Coronary artery (tissue), 2 donors: ENCODE measurements at regions not wholly inside any gene's neighbourhood (a gene's known extent, or its start where the extent isn't known, plus 50 kb on each side); places are given as distances from the start of the nearest gene placed in this dataset.

ENCODE experiments used
- DNase-seq: peaks from one replicate; pipeline ENCODE4 v3.0.0-alpha.2; 2017; ENCODE audit warnings: low spot score
- H3K27ac ChIP-seq, 2 donors: fragments of 200-600 bp; sonication (generic); one replicate each; pipeline ENCODE4 v1.5.1; 2016 to 2019
- H3K4me3 ChIP-seq: fragments of 200-600 bp; sonication (generic); 2 replicates; pipeline ENCODE4 v1.5.1; 2016; ENCODE audit warnings: mild to moderate bottlenecking, moderate library complexity
- TF ChIP-seq, protein P1 (sequence below): fragments of 200-600 bp; sonication (generic); IDR thresholded peaks from one replicate; pipeline ENCODE4 v1.5.1; 2019; ENCODE audit warnings: antibody characterized with exemption

DNA sequence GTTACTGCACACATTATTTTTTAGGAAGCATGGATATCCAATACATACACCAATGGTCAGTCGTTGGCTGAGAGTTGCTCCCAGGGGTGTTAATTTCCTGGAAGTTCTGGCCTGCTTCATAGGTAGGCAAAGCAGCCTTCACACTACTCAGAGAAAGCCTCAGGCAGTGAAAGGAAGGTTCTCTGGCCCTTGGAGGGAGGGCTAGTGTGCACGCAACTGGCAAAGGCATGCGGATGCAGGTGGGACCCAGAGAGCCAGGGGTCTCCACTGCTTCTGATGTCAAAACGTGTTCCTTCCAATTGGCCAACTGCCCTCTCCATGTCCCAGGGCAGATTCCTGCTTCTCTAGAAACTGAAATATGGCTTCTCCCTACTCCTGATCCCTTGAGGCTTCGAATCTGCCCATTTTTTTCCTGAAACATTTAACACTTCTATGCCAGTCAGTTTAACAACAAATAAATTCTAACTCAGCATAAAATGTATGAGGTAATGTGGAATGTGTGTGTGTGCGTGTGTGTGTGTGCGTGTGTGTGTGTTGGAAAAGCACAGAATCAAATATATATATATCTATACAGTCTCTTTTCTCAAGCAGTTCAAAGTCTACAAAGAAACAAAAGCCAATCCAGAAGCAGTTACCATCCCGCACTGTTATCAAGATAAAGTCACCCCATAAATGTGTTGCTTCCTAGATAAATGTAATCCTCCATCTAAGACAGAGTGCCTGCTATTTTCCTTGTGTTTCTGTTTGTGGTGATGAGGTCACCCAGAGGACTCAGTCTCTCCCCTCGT is 94.0 kb upstream of the HIVEP1 start:
- Histone ChIP-seq H3K4me3 (no peak overlapping the region), H3K27ac (no peak overlapping the region)
- DNase-seq, result no peak
- TF ChIP-seq, protein P1, sequence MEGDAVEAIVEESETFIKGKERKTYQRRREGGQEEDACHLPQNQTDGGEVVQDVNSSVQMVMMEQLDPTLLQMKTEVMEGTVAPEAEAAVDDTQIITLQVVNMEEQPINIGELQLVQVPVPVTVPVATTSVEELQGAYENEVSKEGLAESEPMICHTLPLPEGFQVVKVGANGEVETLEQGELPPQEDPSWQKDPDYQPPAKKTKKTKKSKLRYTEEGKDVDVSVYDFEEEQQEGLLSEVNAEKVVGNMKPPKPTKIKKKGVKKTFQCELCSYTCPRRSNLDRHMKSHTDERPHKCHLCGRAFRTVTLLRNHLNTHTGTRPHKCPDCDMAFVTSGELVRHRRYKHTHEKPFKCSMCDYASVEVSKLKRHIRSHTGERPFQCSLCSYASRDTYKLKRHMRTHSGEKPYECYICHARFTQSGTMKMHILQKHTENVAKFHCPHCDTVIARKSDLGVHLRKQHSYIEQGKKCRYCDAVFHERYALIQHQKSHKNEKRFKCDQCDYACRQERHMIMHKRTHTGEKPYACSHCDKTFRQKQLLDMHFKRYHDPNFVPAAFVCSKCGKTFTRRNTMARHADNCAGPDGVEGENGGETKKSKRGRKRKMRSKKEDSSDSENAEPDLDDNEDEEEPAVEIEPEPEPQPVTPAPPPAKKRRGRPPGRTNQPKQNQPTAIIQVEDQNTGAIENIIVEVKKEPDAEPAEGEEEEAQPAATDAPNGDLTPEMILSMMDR, result no peak

DNA sequence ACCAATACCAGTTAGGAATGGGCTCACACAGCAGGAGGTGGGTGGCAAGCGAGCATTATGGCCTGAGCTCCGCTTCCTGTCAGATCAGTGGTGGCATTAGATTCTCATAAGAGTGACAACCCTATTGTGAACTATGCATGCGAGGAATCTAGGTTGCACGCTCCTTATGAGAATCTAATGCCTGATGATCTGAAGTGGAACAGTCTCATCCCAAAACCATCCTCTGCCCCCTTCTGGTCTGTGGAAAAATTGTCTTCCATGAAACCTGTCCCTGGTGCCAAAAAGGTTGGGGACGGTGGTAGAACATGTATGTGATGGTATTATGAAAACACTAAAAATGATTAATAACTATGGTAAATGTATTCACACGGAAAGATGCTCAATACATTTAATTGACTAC is 99.7 kb upstream of the HIVEP1 start:
- Histone ChIP-seq H3K27ac (no peak overlapping the region), H3K4me3 (no peak overlapping the region)
- TF ChIP-seq, protein P1, result no peak
- no peak for DNase-seq

GRCh38 chr6:11911538-11911937 is 100.6 kb upstream of the HIVEP1 start:
- no peak for DNase-seq
- no peak overlapping the region for H3K27ac ChIP-seq
- no peak overlapping the region for H3K4me3 ChIP-seq
- TF ChIP-seq, protein P1, result no peak

DNA sequence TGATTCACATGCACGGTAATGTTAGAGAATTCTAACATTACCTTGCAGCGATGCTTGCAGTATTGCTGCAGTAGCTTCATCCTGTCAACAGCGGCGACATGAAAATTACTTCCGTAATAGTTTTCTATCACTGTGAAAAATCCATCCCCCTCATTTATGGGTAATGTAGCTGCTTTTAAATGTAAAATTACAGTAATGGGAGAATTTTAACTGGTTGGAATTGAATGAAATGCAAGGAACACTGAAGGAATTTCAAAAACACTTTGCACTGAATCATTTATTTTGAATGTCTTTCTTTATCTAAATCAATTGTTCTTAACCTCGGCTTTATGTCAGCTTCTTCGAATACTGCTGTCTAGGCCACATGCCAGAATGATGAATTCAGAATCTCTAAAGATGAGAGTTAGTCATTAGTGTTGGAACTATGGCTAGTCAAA is 102.4 kb upstream of the HIVEP1 start:
- TF ChIP-seq, protein P1, result no peak
- H3K4me3 ChIP-seq, result no peak overlapping the region
- H3K27ac ChIP-seq, result no peak overlapping the region
- no peak for DNase-seq

DNA sequence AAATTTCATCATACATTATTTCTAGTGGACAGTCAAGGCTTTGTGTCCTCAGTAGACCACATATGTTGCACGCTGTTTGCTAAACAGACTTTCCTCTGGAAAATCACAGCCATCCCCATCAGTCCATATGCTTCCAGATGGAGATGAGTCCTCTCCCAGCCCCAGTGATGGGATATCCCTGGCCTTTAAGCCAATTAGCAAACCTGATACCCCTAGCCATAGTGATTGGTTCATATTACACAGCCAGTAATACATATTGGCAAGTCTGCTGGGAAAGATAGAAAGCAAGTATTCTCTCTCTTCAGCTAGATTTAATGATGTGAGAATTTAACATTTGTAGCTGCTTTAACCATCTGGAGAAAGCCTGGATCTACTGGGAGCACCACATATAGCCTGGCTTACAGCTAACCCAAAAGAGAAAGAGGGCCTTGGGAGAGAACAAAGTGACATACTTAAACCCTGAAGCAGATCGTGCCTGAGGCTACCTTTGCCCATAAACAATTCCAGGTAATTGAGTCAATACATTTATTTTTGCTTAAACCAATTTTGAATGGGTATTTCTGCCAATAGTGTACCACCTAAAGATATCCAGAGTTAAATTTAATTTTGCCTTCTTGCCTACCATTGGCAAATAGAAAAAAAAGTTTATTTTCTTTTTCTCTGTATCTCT is 103.5 kb upstream of the HIVEP1 start:
- TF ChIP-seq, protein P1, result no peak
- Histone ChIP-seq H3K4me3 (no peak overlapping the region), H3K27ac (no peak overlapping the region)
- no peak for DNase-seq

DNA sequence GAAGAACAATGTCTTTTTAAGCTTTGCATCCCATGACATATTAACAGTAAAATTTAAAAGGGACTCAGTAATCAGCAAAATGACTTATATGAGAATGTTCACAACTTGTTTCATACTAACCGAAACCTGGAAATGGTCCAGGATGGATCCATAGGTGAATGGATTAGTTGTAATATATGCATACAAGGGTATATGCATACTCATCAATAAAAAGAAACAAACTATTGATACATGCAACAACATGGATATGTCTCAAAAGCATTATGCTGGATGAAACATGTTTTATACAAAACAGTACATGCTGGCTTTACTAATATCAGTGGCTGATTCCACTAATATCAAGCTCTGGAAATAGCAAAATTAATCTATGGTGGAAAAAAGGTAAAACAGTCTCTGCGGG is 108.5 kb upstream of the HIVEP1 start:
- H3K27ac ChIP-seq, result no peak overlapping the region
- TF ChIP-seq, protein P1, result no peak

GRCh38 chr6:11902527-11902926 is 109.6 kb upstream of the HIVEP1 start:
- no peak overlapping the region for H3K4me3 ChIP-seq
- TF ChIP-seq, protein P1, result no peak
- no peak for DNase-seq
- H3K27ac ChIP-seq, result no peak overlapping the region

More for the DNA sequence above, 108.5 kb upstream of the HIVEP1 start:
- no peak overlapping the region for H3K4me3 ChIP-seq
- no peak for DNase-seq
